ENCODE measurements at regions not wholly inside any gene's neighbourhood (a gene's known extent, or its start where the extent isn't known, plus 50 kb on each side); places are given as distances from the start of the nearest gene placed in this dataset.

GRCh38 chr10:60465801-60466200, 76.1 kb upstream of the ANK3 start:
- TF ChIP-seq CTCF (IDR thresholded peaks at IDR 0.05) (no peak), EP300 (IDR thresholded peaks at IDR 0.05) (no peak), POLR2A (IDR thresholded peaks at IDR 0.05) (no peak)

All from ovary (tissue), 3 donors.